GM12878 (cell line): ENCODE measurements at regions not wholly inside any gene's neighbourhood (a gene's known extent, or its start where the extent isn't known, plus 50 kb on each side); places are given as distances from the start of the nearest gene placed in this dataset.

Source experiments
- ATAC-seq: fragments of 200-7000 bp; cut with Tn5 transposase; 3 replicates; pipeline ENCODE4 v1.9.1; 2020; ENCODE audit warnings: mild to moderate bottlenecking, moderate library complexity
- BruUV-seq: library from RNA; stranded (reverse); fragments of 400-500 nt; replicated peaks from 2 replicates; lab custom pipeline; 2021; lab: Mats Ljungman, UMichigan
- CTCF ChIA-PET: fragments of 300-600 bp; sonication (Branson Sonifier 250); formaldehyde crosslinking; extraction: SDS; loops from one replicate; lab custom pipeline; 2021; ENCODE audit warnings: inconsistent platforms; lab: Yijun Ruan, JAX
- POLR2A ChIA-PET: fragments of 350-600 bp; formaldehyde crosslinking; extraction: SDS; loops from one replicate; lab custom pipeline; 2021; ENCODE audit warnings: inconsistent platforms; lab: Charles Lee
- RAD21 ChIA-PET: fragments of 300-600 bp; sonication (Branson Sonifier 250); formaldehyde crosslinking; loops from one replicate; lab custom pipeline; 2023; ENCODE audit warnings: antibody characterized with exemption; ENCODE audit not compliant: unreplicated experiment; lab: Charles Lee
- SMC1A ChIA-PET: fragments of 300-600 bp; sonication (Branson Sonifier 250); formaldehyde crosslinking; loops from one replicate; lab custom pipeline; 2023; ENCODE audit not compliant: unreplicated experiment, uncharacterized antibody; lab: Charles Lee
- DNase-seq: peaks from one replicate; pipeline ENCODE4 v3.0.0-alpha.2; 2011; ENCODE audit warnings: low read depth, low spot score
- FAIRE-seq: peaks from 3 replicates; lab custom pipeline; 2011; peaks lifted over from hg19 to GRCh38; lab: Jason Lieb, UNC
- H2AFZ ChIP-seq: 2 replicates; pipeline ENCODE4 v1.6.0; 2011; ENCODE audit warnings: low read depth, low read length, control low read depth; ENCODE audit not compliant: control insufficient read depth
- H3K27ac ChIP-seq: 2 replicates; pipeline ENCODE4 v1.5.1; 2011; ENCODE audit warnings: control low read depth; ENCODE audit not compliant: control insufficient read depth, insufficient read depth
- H3K27me3 ChIP-seq, 2 experiments: replicated peaks in 1 of 2; 2 replicates each; pipeline versions ENCODE4 v1.6.0 to v1.6.1; 2011; ENCODE audit warnings: low read length in 1 of 2; ENCODE audit not compliant: control insufficient read depth in 2 of 2, insufficient read depth in 2 of 2
- H3K36me3 ChIP-seq, 2 experiments: 2 replicates each; pipeline ENCODE4 v1.5.1; 2011; ENCODE audit warnings: low read length in 1 of 2; ENCODE audit not compliant: control insufficient read depth in 2 of 2, insufficient read depth in 2 of 2
- H3K4me1 ChIP-seq: 2 replicates; pipeline ENCODE4 v1.6.1; 2011; ENCODE audit warnings: mild to moderate bottlenecking, low read length, moderate library complexity, mixed read lengths; ENCODE audit not compliant: control insufficient read depth, insufficient read depth
- H3K4me2 ChIP-seq: 2 replicates; pipeline ENCODE4 v1.6.0; 2011; ENCODE audit warnings: control low read depth; ENCODE audit not compliant: control insufficient read depth, insufficient read depth
- H3K4me3 ChIP-seq: fragments of 200-600 bp; sonication (generic); 2 replicates; pipeline ENCODE4 v1.5.1; 2016
- H3K79me2 ChIP-seq: 2 replicates; pipeline ENCODE4 v1.6.0; 2011; ENCODE audit warnings: low read length; ENCODE audit not compliant: control insufficient read depth, insufficient read depth
- H3K9ac ChIP-seq: 2 replicates; pipeline ENCODE4 v1.8.0; 2011; ENCODE audit warnings: low read length, control low read depth, mixed read lengths; ENCODE audit not compliant: control insufficient read depth, insufficient read depth
- H3K9me3 ChIP-seq: replicated peaks from 3 replicates; pipeline ENCODE4 v1.5.1; 2011; ENCODE audit warnings: mild to moderate bottlenecking, low read length; ENCODE audit not compliant: control insufficient read depth, insufficient read depth
- H4K20me1 ChIP-seq: 2 replicates; pipeline ENCODE4 v1.6.0; 2011; ENCODE audit not compliant: control insufficient read depth, insufficient read depth
- ATF7 ChIP-seq: fragments of 450-650 bp; IDR thresholded peaks from 2 replicates; pipeline ENCODE4 v1.6.1; 2016; ENCODE audit warnings: low read depth, mild to moderate bottlenecking
- CHD4 ChIP-seq: fragments of 200-600 bp; sonication (generic); IDR thresholded peaks from 2 replicates; pipeline ENCODE4 v1.6.1; 2016; ENCODE audit warnings: mild to moderate bottlenecking
- ELK1 ChIP-seq: IDR thresholded peaks from 2 replicates; pipeline ENCODE4 v1.6.1; 2012; ENCODE audit warnings: low read depth, low read length, improper control_type of control experiment
- HCFC1 ChIP-seq: fragments of 150-350 bp; IDR thresholded peaks from 2 replicates; pipeline ENCODE4 v1.6.1; 2014; ENCODE audit warnings: low read length
- KAT2A ChIP-seq: conservative IDR thresholded peaks from 2 replicates; pipeline ENCODE4 v1.6.1; 2011; ENCODE audit warnings: low read depth, low read length; ENCODE audit not compliant: control insufficient read depth
- KLF5 ChIP-seq: fragments of 450-650 bp; IDR thresholded peaks from 2 replicates; pipeline ENCODE4 v1.6.1; 2014; ENCODE audit warnings: mild to moderate bottlenecking; ENCODE audit not compliant: partially characterized antibody
- MEF2A ChIP-seq: IDR thresholded peaks from 2 replicates; pipeline ENCODE4 v1.6.1; 2011; ENCODE audit warnings: low read depth, mild to moderate bottlenecking, low read length, moderate library complexity; ENCODE audit not compliant: insufficient read depth
- NFYA ChIP-seq: IDR thresholded peaks from 2 replicates; pipeline ENCODE4 v1.6.1; 2011; ENCODE audit warnings: low read depth, mild to moderate bottlenecking, low read length, improper control_type of control experiment, borderline replicate concordance
- PAX8 ChIP-seq: fragments of 450-650 bp; IDR thresholded peaks from 2 replicates; pipeline ENCODE4 v1.6.1; 2017; ENCODE audit warnings: mild to moderate bottlenecking, moderate library complexity
- PKNOX1 ChIP-seq: fragments of 450-650 bp; IDR thresholded peaks from 2 replicates; pipeline ENCODE4 v1.6.1; 2016; ENCODE audit warnings: mild to moderate bottlenecking
- RB1 ChIP-seq: fragments of 450-650 bp; formaldehyde crosslinking; IDR thresholded peaks from 2 replicates; pipeline ENCODE4 v1.6.1; 2017; ENCODE audit warnings: mild to moderate bottlenecking, borderline replicate concordance
- RBBP5 ChIP-seq: fragments of 200-600 bp; sonication (generic); conservative IDR thresholded peaks from 2 replicates; pipeline ENCODE4 v1.6.1; 2016
- RCOR1 ChIP-seq: conservative IDR thresholded peaks from 2 replicates; pipeline ENCODE4 v1.6.1; 2012; ENCODE audit warnings: low read depth, low read length, improper control_type of control experiment
- STAT3 ChIP-seq: IDR thresholded peaks from 2 replicates; pipeline ENCODE4 v1.6.1; 2011; ENCODE audit warnings: low read depth, low read length, improper control_type of control experiment
- ZNF274 ChIP-seq: IDR thresholded peaks from one replicate; pipeline ENCODE4 v1.8.0; 2011; ENCODE audit not compliant: insufficient read length, insufficient read depth
- ZSCAN29 ChIP-seq: fragments of 450-650 bp; IDR thresholded peaks from 2 replicates; pipeline ENCODE4 v1.6.1; 2017; ENCODE audit warnings: mild to moderate bottlenecking, moderate library complexity
- WGBS: methylation state at CpG from one replicate; pipeline ENCODE4 v1.1.6; 2016; ENCODE audit warnings: low lambda C conversion rate; ENCODE audit not compliant: insufficient replicate concordance, insufficient coverage; ENCODE audit errors: missing lambda C conversion rate; 5-methylcytosine and 5-hydroxymethylcytosine counted together
- in situ Hi-C: fragments of 300-500 bp; cut with MboI; formaldehyde crosslinking; loops from 9 replicates; pipeline ENCODE4 v1.14.3; 2018; ENCODE audit warnings: mixed read lengths
- intact Hi-C: fragments of 100-400 bp; cut with micrococcal nuclease; formaldehyde crosslinking; loops from one replicate; pipeline ENCODE4 v1.14.2; 2022; ENCODE audit not compliant: unreplicated experiment
- TF ChIP-seq, protein P1 (sequence below): fragments of 450-650 bp; formaldehyde crosslinking; IDR thresholded peaks from 2 replicates; pipeline ENCODE4 v1.5.0; 2022; ENCODE audit warnings: mild to moderate bottlenecking, missing genetic modification characterization

DNA sequence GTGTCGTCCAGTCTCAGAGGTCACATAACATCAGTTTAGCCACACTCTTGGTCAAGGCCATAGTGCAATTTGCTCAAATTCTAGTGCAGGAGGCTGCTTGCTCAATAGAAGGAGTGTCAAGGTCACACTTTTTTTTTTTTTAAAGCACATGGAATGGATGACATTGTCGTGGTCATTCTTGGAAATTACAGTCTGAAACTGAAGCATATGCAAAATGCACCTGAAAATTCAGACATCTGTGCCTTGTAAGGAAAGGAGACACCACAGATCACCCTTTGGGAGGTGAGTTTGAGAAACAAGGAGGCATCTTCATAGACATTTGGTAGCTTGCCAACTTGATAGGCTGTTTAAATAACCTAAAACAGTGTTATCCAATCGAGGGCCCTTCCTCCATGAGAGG, 98.3 kb upstream of the ANKRD10 start:
- ATAC-seq, result no peak

More for the DNA sequence above, 98.3 kb upstream of the ANKRD10 start:
- POLR2A ChIA-PET, result no interaction called here
- CTCF ChIA-PET, result interaction anchor here (1.2 kb wide), 1 partner anchor 211 kb away, joined by 3 read pairs; no protein-coding TSS in a partner anchor
- H3K27me3 ChIP-seq, result no peaks in the 10 kb centered on the region
- BruUV-seq, result no TSS peak
- H3K4me1 ChIP-seq, result no peaks in the 10 kb centered on the region
- no peak for FAIRE-seq
- H4K20me1 ChIP-seq, result no peaks in the 10 kb centered on the region
- H3K4me3 ChIP-seq, result no peak overlapping the region
- H3K9ac ChIP-seq, result no peak overlapping the region
- no peak overlapping the region for H3K4me2 ChIP-seq
- WGBS, result 14% methylated on average over 3 of the region's 3 CpGs
- RAD21 ChIA-PET, result no interaction called here
- no peaks in the 10 kb centered on the region; the same call in 2 of the 3 replicates for H3K9me3 ChIP-seq
- H2AFZ ChIP-seq, result no peak overlapping the region
- intact Hi-C loops (no loop called here), in situ Hi-C loops (no loop called here)
- SMC1A ChIA-PET, result no interaction called here
- H3K27ac ChIP-seq, result no peak overlapping the region
- no peaks in the 10 kb centered on the region for H3K36me3 ChIP-seq
- TF ChIP-seq CHD4 (no peak), KLF5 (no peak), RBBP5 (no peak), HCFC1 (no peak), PAX8 (no peak), NFYA (no peak), STAT3 (no peak), MEF2A (no peak), ZSCAN29 (no peak), KAT2A (no peak), RCOR1 (no peak), ZNF274 (no peak), ELK1 (no peak), PKNOX1 (no peak), ATF7 (no peak), RB1 (no peak)
- TF ChIP-seq, protein P1, sequence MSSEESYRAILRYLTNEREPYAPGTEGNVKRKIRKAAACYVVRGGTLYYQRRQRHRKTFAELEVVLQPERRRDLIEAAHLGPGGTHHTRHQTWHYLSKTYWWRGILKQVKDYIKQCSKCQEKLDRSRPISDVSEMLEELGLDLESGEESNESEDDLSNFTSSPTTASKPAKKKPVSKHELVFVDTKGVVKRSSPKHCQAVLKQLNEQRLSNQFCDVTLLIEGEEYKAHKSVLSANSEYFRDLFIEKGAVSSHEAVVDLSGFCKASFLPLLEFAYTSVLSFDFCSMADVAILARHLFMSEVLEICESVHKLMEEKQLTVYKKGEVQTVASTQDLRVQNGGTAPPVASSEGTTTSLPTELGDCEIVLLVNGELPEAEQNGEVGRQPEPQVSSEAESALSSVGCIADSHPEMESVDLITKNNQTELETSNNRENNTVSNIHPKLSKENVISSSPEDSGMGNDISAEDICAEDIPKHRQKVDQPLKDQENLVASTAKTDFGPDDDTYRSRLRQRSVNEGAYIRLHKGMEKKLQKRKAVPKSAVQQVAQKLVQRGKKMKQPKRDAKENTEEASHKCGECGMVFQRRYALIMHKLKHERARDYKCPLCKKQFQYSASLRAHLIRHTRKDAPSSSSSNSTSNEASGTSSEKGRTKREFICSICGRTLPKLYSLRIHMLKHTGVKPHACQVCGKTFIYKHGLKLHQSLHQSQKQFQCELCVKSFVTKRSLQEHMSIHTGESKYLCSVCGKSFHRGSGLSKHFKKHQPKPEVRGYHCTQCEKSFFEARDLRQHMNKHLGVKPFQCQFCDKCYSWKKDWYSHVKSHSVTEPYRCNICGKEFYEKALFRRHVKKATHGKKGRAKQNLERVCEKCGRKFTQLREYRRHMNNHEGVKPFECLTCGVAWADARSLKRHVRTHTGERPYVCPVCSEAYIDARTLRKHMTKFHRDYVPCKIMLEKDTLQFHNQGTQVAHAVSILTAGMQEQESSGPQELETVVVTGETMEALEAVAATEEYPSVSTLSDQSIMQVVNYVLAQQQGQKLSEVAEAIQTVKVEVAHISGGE (CRISPR knock-in tag), result no peak
- H3K79me2 ChIP-seq, result no peaks in the 10 kb centered on the region
- no peak for DNase-seq
